ENCODE measurements at regions not wholly inside any gene's neighbourhood (a gene's known extent, or its start where the extent isn't known, plus 50 kb on each side); places are given as distances from the start of the nearest gene placed in this dataset.

DNA sequence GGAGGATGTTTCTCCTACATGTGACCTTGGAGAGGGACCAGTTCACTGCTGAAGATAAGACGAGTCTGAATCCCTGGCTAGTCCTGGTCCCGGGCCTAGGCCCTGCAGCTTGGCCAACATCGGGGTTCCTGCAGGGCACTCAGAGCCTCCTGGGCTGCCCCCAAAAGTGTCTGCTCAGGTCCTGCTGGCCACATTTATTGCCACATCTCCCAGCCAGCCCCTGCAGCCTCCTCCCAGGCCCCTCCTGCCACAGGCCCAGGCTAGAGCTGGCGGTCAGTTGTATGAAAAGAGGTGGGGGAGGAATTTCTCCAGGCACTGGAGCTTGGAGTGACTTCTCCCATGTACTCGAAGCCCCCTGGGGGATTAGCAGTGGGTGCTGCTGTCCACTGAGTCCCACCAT is 56.5 kb upstream of the PPARA start:
- TF ChIP-seq, protein P1, sequence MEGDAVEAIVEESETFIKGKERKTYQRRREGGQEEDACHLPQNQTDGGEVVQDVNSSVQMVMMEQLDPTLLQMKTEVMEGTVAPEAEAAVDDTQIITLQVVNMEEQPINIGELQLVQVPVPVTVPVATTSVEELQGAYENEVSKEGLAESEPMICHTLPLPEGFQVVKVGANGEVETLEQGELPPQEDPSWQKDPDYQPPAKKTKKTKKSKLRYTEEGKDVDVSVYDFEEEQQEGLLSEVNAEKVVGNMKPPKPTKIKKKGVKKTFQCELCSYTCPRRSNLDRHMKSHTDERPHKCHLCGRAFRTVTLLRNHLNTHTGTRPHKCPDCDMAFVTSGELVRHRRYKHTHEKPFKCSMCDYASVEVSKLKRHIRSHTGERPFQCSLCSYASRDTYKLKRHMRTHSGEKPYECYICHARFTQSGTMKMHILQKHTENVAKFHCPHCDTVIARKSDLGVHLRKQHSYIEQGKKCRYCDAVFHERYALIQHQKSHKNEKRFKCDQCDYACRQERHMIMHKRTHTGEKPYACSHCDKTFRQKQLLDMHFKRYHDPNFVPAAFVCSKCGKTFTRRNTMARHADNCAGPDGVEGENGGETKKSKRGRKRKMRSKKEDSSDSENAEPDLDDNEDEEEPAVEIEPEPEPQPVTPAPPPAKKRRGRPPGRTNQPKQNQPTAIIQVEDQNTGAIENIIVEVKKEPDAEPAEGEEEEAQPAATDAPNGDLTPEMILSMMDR (IDR thresholded peaks at IDR 0.05; ENCODE audit: low read depth, low read length) = no peak
- no peak overlapping the region for H3K4me3 ChIP-seq (ENCODE audit: low read depth, low read length)

DNA sequence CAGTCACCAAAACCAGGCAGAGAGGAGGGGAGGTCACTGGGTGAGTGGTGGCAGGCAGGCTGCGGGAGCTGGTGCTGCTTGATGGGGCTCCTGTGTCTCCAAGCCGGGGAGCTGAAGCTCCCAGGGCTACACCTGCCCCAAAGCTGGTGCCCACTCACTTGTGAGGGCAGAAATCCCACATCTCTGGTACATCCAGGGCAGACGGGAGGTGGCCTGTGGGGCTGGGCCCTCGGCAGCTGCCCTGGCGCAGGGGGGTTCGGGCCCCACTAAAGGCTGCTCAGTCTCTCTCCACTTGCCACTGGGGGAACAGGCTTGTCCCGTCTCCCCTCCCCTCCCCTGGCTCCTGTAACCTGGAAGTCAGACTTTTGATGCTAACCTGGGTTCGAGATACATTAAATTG is 55.6 kb upstream of the PPARA start:
- TF ChIP-seq, protein P1 (IDR thresholded peaks at IDR 0.05; ENCODE audit: low read depth, low read length) = no peak
- H3K4me3 ChIP-seq (ENCODE audit: low read depth, low read length) = no peak overlapping the region

DNA sequence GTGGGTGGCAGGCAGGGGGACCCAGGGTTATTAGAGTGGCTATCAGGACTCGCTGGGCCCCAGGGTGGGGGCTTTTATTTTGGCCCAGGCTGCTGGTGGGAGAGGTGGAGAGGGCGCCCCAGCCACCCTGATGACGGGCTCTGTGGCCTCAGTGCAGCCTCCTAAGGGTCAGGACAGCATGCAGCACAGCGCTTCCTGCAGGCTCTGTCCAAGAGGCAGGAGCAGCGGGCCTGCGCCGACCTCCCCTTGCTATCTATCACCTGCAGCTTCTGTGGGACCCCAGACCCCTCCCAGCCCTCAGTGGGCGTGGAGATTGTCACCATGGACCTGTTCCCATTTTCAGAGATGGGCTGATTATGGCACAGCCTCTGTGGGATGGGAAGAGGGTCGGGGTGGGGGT is 54.3 kb upstream of the PPARA start:
- no peak overlapping the region for H3K4me3 ChIP-seq (ENCODE audit: low read depth, low read length)
- TF ChIP-seq, protein P1 (IDR thresholded peaks at IDR 0.05; ENCODE audit: low read depth, low read length) = no peak

DNA sequence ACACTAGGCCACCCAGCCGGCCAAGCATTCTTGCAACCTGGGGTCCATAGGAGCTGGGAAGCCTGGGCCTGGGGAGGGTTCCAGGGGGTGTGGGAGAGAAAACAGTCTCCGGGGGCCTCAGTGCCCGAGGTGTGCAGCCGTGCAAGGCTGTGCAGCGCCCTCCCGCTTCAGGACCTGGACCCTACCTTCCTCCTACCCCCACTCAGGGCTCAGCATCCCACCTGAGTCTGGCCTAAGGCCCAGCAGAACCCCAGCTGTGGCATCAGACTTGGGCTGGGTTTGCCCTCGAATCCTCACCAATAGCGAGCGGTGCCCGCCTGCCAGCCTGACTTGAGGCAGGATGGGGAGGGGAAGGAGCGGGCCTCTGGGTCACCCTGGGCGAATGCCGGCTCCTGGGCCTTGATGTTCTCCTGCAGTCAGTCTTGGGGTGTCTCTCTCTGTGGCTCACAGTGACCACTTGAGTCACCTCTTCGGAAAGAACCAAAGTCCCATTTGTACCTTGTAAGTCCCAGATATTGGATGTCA is 53.6 kb upstream of the PPARA start:
- TF ChIP-seq, protein P1 (IDR thresholded peaks at IDR 0.05; ENCODE audit: low read depth, low read length) = no peak
- H3K4me3 ChIP-seq (ENCODE audit: low read depth, low read length) = no peak overlapping the region

DNA sequence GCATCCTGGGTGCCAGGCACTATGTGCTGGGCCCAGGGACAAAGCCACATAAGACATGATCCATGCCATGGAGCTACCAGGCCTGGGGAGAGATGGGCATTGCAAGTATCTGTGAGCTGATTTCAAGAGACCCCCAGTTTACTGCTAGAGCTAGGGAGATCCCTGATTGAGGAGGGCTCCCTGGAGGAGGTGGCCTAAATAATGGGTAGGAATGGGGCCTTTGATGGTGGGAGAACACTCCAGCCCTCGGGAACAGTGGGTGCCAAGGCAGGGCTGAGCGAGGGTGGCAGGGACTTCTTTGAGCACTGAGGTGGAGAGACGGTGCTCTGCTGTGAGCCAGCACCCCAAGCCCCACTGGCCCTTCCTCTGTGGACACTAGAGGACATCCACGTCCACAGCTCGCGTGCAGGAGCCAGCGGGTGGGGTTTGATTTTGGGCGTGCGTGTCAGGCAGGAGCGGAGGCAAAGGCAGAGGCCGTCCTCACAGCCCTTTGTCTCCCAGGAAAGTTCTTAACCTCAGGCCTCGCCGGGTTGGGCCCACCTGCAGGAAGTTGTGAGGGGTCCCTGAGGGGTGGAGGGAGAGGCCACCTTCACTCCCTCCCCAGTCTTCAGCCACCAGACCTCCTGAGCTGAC is 52.9 kb upstream of the PPARA start:
- no peak overlapping the region for H3K4me3 ChIP-seq (ENCODE audit: low read depth, low read length)
- TF ChIP-seq, protein P1 (IDR thresholded peaks at IDR 0.05; ENCODE audit: low read depth, low read length) = no peak

DNA sequence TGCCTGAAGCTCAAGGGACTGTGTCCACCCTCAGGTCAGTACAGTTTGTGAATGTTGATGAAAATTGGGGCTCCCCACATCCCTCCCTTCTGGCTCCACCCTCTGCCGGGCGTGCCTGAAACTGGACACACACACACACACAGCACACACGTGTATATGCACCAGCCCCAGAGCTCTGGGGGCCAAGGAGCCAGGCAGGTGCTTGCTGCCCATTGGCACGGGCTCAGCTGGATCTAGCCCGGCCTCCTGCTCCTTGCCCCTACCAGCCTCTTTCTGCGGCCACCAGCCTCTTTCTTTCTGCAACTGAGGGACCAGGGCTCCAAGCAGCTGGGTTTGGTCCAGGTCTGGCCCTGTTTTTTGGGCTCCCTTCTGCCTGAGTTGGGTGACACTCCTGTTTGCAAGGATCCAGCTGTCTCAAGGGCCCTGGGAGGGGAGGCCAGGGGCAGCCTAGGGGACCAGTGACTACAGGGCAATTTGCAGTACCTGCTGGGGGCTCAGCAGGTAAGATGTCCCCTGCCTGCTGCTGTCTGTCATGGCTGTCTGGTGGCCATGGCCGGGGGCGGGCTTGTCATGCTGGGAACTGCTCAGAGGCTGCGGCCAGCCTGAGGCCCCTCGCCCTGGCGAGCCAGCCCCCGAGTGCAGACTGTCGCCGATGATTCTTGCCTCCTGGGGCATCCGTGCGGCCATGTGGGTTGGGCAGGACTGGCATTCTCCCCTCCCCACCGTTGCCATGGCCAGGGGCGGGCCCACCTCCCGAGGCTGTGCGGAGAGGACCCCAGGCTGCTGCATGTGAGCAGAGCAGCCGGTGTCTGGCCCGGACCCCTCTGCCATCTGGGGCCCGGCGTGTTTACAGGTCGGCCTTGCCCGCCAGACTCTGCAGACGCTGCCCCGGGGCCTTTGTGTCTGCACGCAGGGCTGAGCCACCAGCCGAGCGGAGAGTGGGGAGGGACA is 51.5 kb upstream of the PPARA start:
- TF ChIP-seq, protein P1 (IDR thresholded peaks at IDR 0.05; ENCODE audit: low read depth, low read length) = no peak

DNA sequence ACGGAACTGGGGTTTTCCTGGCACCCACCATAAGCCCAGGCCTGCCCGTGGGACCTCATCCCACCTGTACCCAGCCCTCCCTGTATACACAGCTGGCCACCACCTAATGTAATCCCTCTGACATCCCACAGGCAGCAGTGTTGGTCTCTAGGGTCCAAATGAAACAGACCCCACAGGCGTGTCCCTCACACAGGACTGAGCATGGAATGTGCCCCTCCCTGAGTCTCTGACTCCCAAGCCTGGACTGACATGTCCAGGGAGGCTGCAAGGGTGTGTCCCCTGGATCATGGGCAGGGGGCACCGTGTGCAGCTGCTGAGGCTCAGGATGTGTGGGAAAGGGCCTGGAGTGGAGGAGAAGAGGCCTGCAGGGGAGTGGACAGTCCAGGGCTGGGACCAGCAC is 50.6 kb upstream of the PPARA start:
- TF ChIP-seq, protein P1 (IDR thresholded peaks at IDR 0.05; ENCODE audit: low read depth, low read length) = no peak
- no peak overlapping the region for H3K4me3 ChIP-seq (ENCODE audit: low read depth, low read length)

More for the DNA sequence above, 51.5 kb upstream of the PPARA start:
- no peak overlapping the region for H3K4me3 ChIP-seq (ENCODE audit: low read depth, low read length)
